A549 (cell line): ENCODE measurements at regions not wholly inside any gene's neighbourhood (a gene's known extent, or its start where the extent isn't known, plus 50 kb on each side); places are given as distances from the start of the nearest gene placed in this dataset.

ENCODE experiments used
- ATAC-seq, 2 experiments: fragments of 200-7000 bp in 1 of 2; fragments of >200 bp in 1 of 2; cut with Nextera tagmentation in 1 of 2; cut with Tn5 transposase in 1 of 2; 3 replicates each; pipeline versions ENCODE4 v1.8.0 to v1.9.1; 2018 to 2020; ENCODE audit warnings: mild to moderate bottlenecking in 1 of 2, moderate library complexity in 1 of 2
- CTCF ChIA-PET: fragments of 300-600 bp; sonication (Branson Sonifier 250); formaldehyde crosslinking; extraction: SDS; loops from one replicate; lab custom pipeline; 2021; ENCODE audit warnings: antibody characterized with exemption, inconsistent platforms; lab: Yijun Ruan, JAX
- POLR2A ChIA-PET: fragments of 350-600 bp; formaldehyde crosslinking; extraction: SDS; loops from one replicate; lab custom pipeline; 2021; ENCODE audit warnings: antibody characterized with exemption, inconsistent platforms; lab: Yijun Ruan, JAX
- DNase-seq, 2 experiments: peaks; one replicate each; pipeline versions ENCODE4 v3.0.0 to v3.0.0-alpha.2; 2011 to 2016; ENCODE audit warnings: low read depth in 1 of 2, low spot score in 1 of 2
- FAIRE-seq: peaks from 2 replicates; lab custom pipeline; 2011; peaks lifted over from hg19 to GRCh38; lab: Jason Lieb, UNC
- H3K27ac ChIP-seq, 2 experiments: fragments of >200 bp; sonication (Bioruptor Twin); formaldehyde crosslinking; 3 replicates each; pipeline ENCODE4 v1.5.1; 2016 to 2017
- H3K4me1 ChIP-seq: fragments of >200 bp; sonication (Bioruptor Twin); formaldehyde crosslinking; 3 replicates; pipeline ENCODE4 v1.6.1; 2016
- H3K4me2 ChIP-seq: fragments of >200 bp; sonication (Bioruptor Twin); formaldehyde crosslinking; 3 replicates; pipeline ENCODE4 v1.6.1; 2016
- H3K4me3 ChIP-seq: fragments of >200 bp; sonication (Bioruptor Twin); formaldehyde crosslinking; 3 replicates; pipeline ENCODE4 v1.5.1; 2016
- H3K9me3 ChIP-seq: fragments of >200 bp; sonication (Bioruptor Twin); formaldehyde crosslinking; 3 replicates; pipeline ENCODE4 v1.6.1; 2016
- CEBPB ChIP-seq, 2 experiments: fragments of >200 bp in 1 of 2; sonication (Bioruptor Twin) in 1 of 2; formaldehyde crosslinking in 1 of 2; IDR thresholded peaks; 2 replicates each; pipeline ENCODE4 v1.6.1; 2012 to 2016
- E2F6 ChIP-seq: IDR thresholded peaks from 2 replicates; pipeline ENCODE4 v1.6.1; 2012; ENCODE audit warnings: low read depth, borderline replicate concordance
- FOSB ChIP-seq: fragments of 250-450 bp; sonication (Bioruptor Pico); IDR thresholded peaks from 2 replicates; pipeline ENCODE4 v1.5.0; 2020; ENCODE audit warnings: mild to moderate bottlenecking, moderate library complexity
- FOXS1 ChIP-seq: fragments of 250-450 bp; sonication (Bioruptor Pico); IDR thresholded peaks from 2 replicates; pipeline ENCODE4 v1.5.0; 2020; ENCODE audit warnings: mild to moderate bottlenecking, moderate library complexity
- GATA3 ChIP-seq: IDR thresholded peaks from 2 replicates; pipeline ENCODE4 v1.6.1; 2012; ENCODE audit warnings: borderline replicate concordance
- HDAC2 ChIP-seq: fragments of 200-600 bp; sonication (generic); IDR thresholded peaks from 2 replicates; pipeline ENCODE4 v1.6.1; 2016
- HES2 ChIP-seq: fragments of >200 bp; sonication (Bioruptor Twin); formaldehyde crosslinking; IDR thresholded peaks from 2 replicates; pipeline ENCODE4 v1.6.1; 2016
- HEYL ChIP-seq: fragments of 250-450 bp; sonication (Bioruptor Pico); IDR thresholded peaks from 2 replicates; pipeline ENCODE4 v1.8.0; 2021; ENCODE audit warnings: mild to moderate bottlenecking, moderate library complexity
- HOXB5 ChIP-seq: fragments of 250-450 bp; sonication (Bioruptor Pico); IDR thresholded peaks from 2 replicates; pipeline ENCODE4 v1.5.0; 2020; ENCODE audit warnings: mild to moderate bottlenecking, moderate library complexity
- KDM1A ChIP-seq: fragments of 200-600 bp; sonication (generic); IDR thresholded peaks from 2 replicates; pipeline ENCODE4 v1.6.1; 2016; ENCODE audit warnings: low read depth, mild to moderate bottlenecking
- MAFK ChIP-seq: fragments of 450-650 bp; IDR thresholded peaks from 2 replicates; pipeline ENCODE4 v1.6.1; 2014; ENCODE audit not compliant: partially characterized antibody
- MAZ ChIP-seq: fragments of 150-350 bp; IDR thresholded peaks from 2 replicates; pipeline ENCODE4 v1.6.1; 2014; ENCODE audit warnings: antibody characterized with exemption, low read depth, low read length, borderline replicate concordance
- NFE2L2 ChIP-seq: fragments of 150-350 bp; conservative IDR thresholded peaks from 2 replicates; pipeline ENCODE4 v1.6.1; 2014; ENCODE audit warnings: low read length
- NPAS2 ChIP-seq: fragments of 250-450 bp; sonication (Bioruptor Pico); IDR thresholded peaks from 2 replicates; pipeline ENCODE4 v1.8.0; 2022; ENCODE audit warnings: mild to moderate bottlenecking, moderate library complexity, borderline replicate concordance
- POLR2A ChIP-seq: IDR thresholded peaks from 2 replicates; pipeline ENCODE4 v1.6.1; 2012; ENCODE audit warnings: mild to moderate bottlenecking, low read length
- RAD21 ChIP-seq, 2 experiments: fragments of >200 bp in 1 of 2; sonication (Bioruptor Twin) in 1 of 2; formaldehyde crosslinking in 1 of 2; IDR thresholded peaks in 1 of 2; conservative IDR thresholded peaks in 1 of 2; 2 replicates in 1 of 2; 3 replicates in 1 of 2; pipeline ENCODE4 v1.6.1; 2012 to 2018; ENCODE audit warnings: inconsistent platforms in 1 of 2
- REST ChIP-seq: fragments of 200-600 bp; sonication (generic); IDR thresholded peaks from 2 replicates; pipeline ENCODE4 v1.6.1; 2016; ENCODE audit warnings: antibody characterized with exemption, mild to moderate bottlenecking, moderate library complexity
- RFX5 ChIP-seq: fragments of 450-650 bp; IDR thresholded peaks from 2 replicates; pipeline ENCODE4 v1.7.1; 2014; ENCODE audit warnings: antibody characterized with exemption, mild to moderate bottlenecking, moderate library complexity
- RNF2 ChIP-seq: fragments of 200-600 bp; sonication (generic); IDR thresholded peaks from 2 replicates; pipeline ENCODE4 v1.6.1; 2016; ENCODE audit warnings: low read depth, mild to moderate bottlenecking, antibody characterized with exemption, moderate library complexity, borderline replicate concordance
- SMC3 ChIP-seq: fragments of >200 bp; sonication (Bioruptor Twin); formaldehyde crosslinking; IDR thresholded peaks from 3 replicates; pipeline ENCODE4 v1.6.1; 2018; ENCODE audit warnings: inconsistent platforms
- TP53 ChIP-seq: fragments of 250-450 bp; sonication (Bioruptor Pico); IDR thresholded peaks from 2 replicates; pipeline ENCODE4 v1.5.0; 2021; ENCODE audit warnings: mild to moderate bottlenecking, moderate library complexity
- ZFP36 ChIP-seq: fragments of 450-650 bp; IDR thresholded peaks from 2 replicates; pipeline ENCODE4 v1.6.1; 2014; ENCODE audit warnings: borderline replicate concordance; ENCODE audit not compliant: partially characterized antibody
- ZNF302 ChIP-seq: fragments of 250-450 bp; sonication (Bioruptor Pico); IDR thresholded peaks from 2 replicates; pipeline ENCODE4 v1.9.0; 2021; ENCODE audit warnings: inconsistent platforms, mild to moderate bottlenecking, moderate library complexity
- WGBS: methylation state at CpG from one replicate; pipeline ENCODE4 v1.1.6; 2017; ENCODE audit errors: missing lambda C conversion rate; 5-methylcytosine and 5-hydroxymethylcytosine counted together

GRCh38 chr1:48105165-48105564, 108.0 kb upstream of the TRABD2B start:
- POLR2A ChIA-PET = no interaction called here
- TF ChIP-seq FOSB (CRISPR knock-in tag) = no peak
- TF ChIP-seq SMC3 = no peak
- no peak for TF ChIP-seq FOXS1 (CRISPR knock-in tag)
- TF ChIP-seq E2F6 = no peak
- no peak for TF ChIP-seq HDAC2
- TF ChIP-seq ZNF302 (CRISPR knock-in tag) = no peak
- no peak for TF ChIP-seq MAFK
- Histone ChIP-seq H3K9me3 (no peaks in the 10 kb centered on the region), H3K4me2 (no peak overlapping the region), H3K27ac (no peak overlapping the region), H3K4me3 (no peak overlapping the region), H3K4me1 (no peaks in the 10 kb centered on the region)
- DNase-seq = no peak
- 0 out of 6 replicates have a peak, but pooled peaks of 1 of the 2 experiments have one; percentile 26 for ATAC-seq
- FAIRE-seq = no peak
- CTCF ChIA-PET = interaction anchor here (0.6 to 1.2 kb wide), 4 partner anchors 44 to 850 kb away, joined by 3 to 4 read pairs (median 4); partner anchors contain the start of gene TRABD2B
- WGBS = 54% methylated on average over 2 of the region's 3 CpGs

- POLR2A ChIA-PET = no interaction called here
- no peak for TF ChIP-seq HES2
- no peak for TF ChIP-seq RAD21 (conservative IDR thresholded peaks at IDR 0.05 in 1 of 2, IDR thresholded peaks at IDR 0.05 in 1 of 2)
- TF ChIP-seq FOSB (CRISPR knock-in tag) = no peak
- TF ChIP-seq NFE2L2 = no peak
- TF ChIP-seq NPAS2 (CRISPR knock-in tag) = no peak
- no peak for TF ChIP-seq RFX5
- TF ChIP-seq MAZ = no peak
- no peak for TF ChIP-seq POLR2A
- no peak for TF ChIP-seq CEBPB (IDR thresholded peaks at IDR 0.05)
- no peak for TF ChIP-seq HEYL (CRISPR knock-in tag)
- no peak for TF ChIP-seq TP53 (CRISPR knock-in tag)
- TF ChIP-seq SMC3 = no peak
- no peak for TF ChIP-seq ZNF302 (CRISPR knock-in tag)
- TF ChIP-seq REST = no peak
- TF ChIP-seq MAFK = no peak
- TF ChIP-seq RNF2 = no peak
- TF ChIP-seq ZFP36 = no peak
- TF ChIP-seq HOXB5 (CRISPR knock-in tag) = no peak
- TF ChIP-seq GATA3 = no peak
- no peak for TF ChIP-seq KDM1A
- Histone ChIP-seq H3K4me2 (no peak overlapping the region), H3K4me3 (no peak overlapping the region), H3K9me3 (no peaks in the 10 kb centered on the region), H3K27ac (no peak overlapping the region), H3K4me1 (no peaks in the 10 kb centered on the region)
- no peak for FAIRE-seq
- no peak for ATAC-seq
- 38% methylated on average over 5 of the region's 6 CpGs for WGBS
- CTCF ChIA-PET = no interaction called here
- no peak for DNase-seq
Observed at GRCh38 chr1:48103495-48103894, 106.3 kb upstream of the TRABD2B start.
